PFSK-1 (cell line): ENCODE measurements at regions not wholly inside any gene's neighbourhood (a gene's known extent, or its start where the extent isn't known, plus 50 kb on each side); places are given as distances from the start of the nearest gene placed in this dataset.

Experiments
- POLR2AphosphoS5 ChIP-seq: IDR thresholded peaks from 2 replicates; pipeline ENCODE4 v1.6.1; 2012; ENCODE audit warnings: low read depth, mild to moderate bottlenecking, control low read depth, low read length, moderate library complexity
- REST ChIP-seq, 2 experiments: IDR thresholded peaks; 2 replicates each; pipeline versions ENCODE4 v1.6.1 to v1.8.0; 2011 to 2012; ENCODE audit warnings: low read depth in 2 of 2, low read length in 2 of 2, control low read depth in 1 of 2, inconsistent platforms in 1 of 2, mild to moderate bottlenecking in 1 of 2, moderate library complexity in 1 of 2; ENCODE audit not compliant: insufficient read depth in 1 of 2
- SIN3A ChIP-seq: IDR thresholded peaks from 2 replicates; pipeline ENCODE4 v1.6.1; 2012; ENCODE audit warnings: mild to moderate bottlenecking, low read length, moderate library complexity, borderline replicate concordance; ENCODE audit not compliant: insufficient read depth
- TAF1 ChIP-seq: IDR thresholded peaks from 2 replicates; pipeline ENCODE4 v1.6.1; 2012; ENCODE audit warnings: low read length, control low read depth, borderline replicate concordance; ENCODE audit not compliant: insufficient read depth

- TF ChIP-seq POLR2AphosphoS5 (no peak), TAF1 (no peak), SIN3A (no peak), REST (IDR thresholded peaks at IDR 0.05; ENCODE audit: insufficient read depth in 1 of 2, low read depth in 2 of 2, low read length in 2 of 2) (no peak)
These were observed 196.8 kb upstream of the PDE1C start for GRCh38 chr7:32266932-32267475.
